ENCODE measurements at regions not wholly inside any gene's neighbourhood (a gene's known extent, or its start where the extent isn't known, plus 50 kb on each side); places are given as distances from the start of the nearest gene placed in this dataset.
"Not testable (repeated sequence)": the region's sequence is repeated elsewhere in the genome, so short reads cannot be mapped to it uniquely, and the experiment has no call there.

DNA sequence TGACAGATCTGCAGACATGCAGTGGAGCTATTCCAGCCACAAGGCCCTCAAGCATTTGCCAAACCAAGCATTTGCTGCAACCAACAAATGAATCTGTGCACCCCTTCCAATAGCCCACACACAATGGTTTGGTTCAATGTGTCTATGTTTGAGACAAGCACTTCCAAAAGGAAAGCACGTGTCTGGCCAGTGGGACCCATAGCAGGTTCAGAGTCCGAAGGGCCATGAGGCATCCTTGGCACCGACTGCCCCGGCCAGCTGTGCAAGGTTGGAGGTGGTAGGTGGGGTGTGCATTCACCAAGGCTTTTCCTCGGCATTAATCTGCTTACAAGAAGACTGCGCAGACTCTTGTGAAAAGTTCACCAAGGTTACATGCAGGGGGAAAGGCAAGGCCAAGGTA is 190.9 kb downstream of the BCL2L11 start:
- DNase-seq (ENCODE audit: low spot score); in situ Hi-C loops (cut with HindIII; ENCODE audit: low sequenced_read_pairs): not testable (repeated sequence)

DNA sequence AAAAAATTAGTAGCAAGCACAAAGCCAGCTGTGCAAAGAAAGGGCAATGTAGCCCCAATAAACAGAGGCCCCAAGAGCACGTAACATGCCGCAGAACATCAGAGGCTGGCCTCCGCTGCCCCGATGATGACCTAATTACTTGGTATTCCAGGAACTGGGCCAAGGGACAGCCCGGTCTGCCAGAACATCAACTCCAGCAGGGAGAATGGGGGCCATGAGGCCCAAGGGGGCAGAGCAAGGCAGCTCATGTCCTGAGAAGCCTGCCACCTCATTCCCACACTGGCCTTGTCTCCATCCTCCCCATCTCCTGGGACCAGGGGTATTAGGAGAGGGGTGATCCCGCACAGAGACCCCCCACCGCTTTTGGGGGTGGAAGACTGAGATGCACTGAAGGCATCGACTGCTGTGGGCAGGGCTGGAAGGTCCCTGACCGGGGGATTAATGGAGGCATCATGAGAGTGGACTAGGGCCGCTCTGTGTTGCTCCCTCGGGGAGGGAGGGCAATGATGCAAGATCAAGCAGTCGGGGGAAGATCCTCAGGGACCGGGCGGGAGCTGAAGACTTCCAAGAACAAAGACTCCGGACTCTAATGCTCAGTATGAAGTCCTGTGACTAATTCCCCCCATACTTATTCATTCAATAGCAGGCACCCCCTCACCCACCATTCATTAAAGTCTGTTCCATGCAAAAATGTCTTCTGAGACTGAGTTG is 192.3 kb downstream of the BCL2L11 start:
- in situ Hi-C loops (cut with HindIII; ENCODE audit: low sequenced_read_pairs) = not testable (repeated sequence)
- DNase-seq (ENCODE audit: low spot score) = peak; percentile 50

GRCh38 chr2:111313711-111314110 is 193.0 kb downstream of the BCL2L11 start:
- DNase-seq (ENCODE audit: low spot score); in situ Hi-C loops (cut with HindIII; ENCODE audit: low sequenced_read_pairs): not testable (repeated sequence)

GRCh38 chr2:111315188-111315917 is 194.6 kb downstream of the BCL2L11 start:
- DNase-seq (ENCODE audit: low spot score); in situ Hi-C loops (cut with HindIII; ENCODE audit: low sequenced_read_pairs): not testable (repeated sequence)

DNA sequence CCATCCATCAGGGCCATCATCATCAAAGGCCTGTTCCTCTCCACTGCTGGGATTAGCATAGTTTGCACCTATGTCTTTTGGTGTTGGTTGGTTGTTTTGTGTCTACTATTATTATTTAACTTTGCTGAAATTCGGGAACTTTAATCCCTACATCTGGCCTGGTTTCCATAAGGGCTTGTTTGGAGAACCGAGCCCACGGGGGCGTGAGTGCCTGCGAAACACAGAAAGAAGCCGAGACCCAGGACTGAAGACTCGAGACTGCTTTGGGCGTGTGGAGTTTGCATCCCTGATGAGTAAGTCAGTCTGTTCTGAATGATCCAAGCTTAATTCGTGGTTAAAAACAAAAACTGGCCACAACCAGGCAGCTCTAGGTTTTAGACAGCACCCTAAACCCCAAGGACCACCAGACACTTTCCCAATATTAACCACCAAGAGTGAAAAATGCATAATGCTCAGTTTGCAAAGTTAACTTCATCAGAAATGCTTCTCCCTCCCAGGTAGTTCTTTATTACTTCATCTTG is 195.6 kb downstream of the BCL2L11 start:
- DNase-seq (ENCODE audit: low spot score); in situ Hi-C loops (cut with HindIII; ENCODE audit: low sequenced_read_pairs): not testable (repeated sequence)

- in situ Hi-C loops (cut with HindIII; ENCODE audit: low sequenced_read_pairs); DNase-seq (ENCODE audit: low spot score): not testable (repeated sequence)
These were observed 196.3 kb downstream of the BCL2L11 start for GRCh38 chr2:111316881-111317549.

- DNase-seq (ENCODE audit: low spot score); in situ Hi-C loops (cut with HindIII; ENCODE audit: low sequenced_read_pairs): not testable (repeated sequence)
These were observed 198.8 kb downstream of the BCL2L11 start for GRCh38 chr2:111319552-111319951.

GRCh38 chr2:111320264-111320663 is 199.6 kb downstream of the BCL2L11 start:
- in situ Hi-C loops (cut with HindIII; ENCODE audit: low sequenced_read_pairs); DNase-seq (ENCODE audit: low spot score): not testable (repeated sequence)

DNA sequence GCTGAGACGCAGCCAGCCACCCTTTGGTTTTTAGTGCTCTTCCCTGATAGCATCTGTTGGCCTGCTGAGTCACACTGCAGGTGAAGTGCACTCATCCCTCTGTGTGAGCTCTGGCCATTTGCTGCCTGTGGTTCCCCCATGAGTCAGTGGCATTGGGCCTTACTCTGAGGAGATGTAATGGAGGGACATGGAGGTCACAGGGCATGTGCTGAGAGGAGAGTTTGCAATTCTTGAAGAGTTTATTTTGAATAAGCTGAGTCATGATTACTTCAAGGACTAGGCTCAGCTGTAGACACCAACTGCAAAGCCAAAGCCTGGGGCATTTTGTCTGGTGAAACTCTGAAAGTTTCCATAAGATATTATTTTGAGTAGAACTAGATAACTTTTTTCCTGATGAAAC is 200.3 kb downstream of the BCL2L11 start:
- in situ Hi-C loops (cut with HindIII; ENCODE audit: low sequenced_read_pairs); DNase-seq (ENCODE audit: low spot score): not testable (repeated sequence)

DNA sequence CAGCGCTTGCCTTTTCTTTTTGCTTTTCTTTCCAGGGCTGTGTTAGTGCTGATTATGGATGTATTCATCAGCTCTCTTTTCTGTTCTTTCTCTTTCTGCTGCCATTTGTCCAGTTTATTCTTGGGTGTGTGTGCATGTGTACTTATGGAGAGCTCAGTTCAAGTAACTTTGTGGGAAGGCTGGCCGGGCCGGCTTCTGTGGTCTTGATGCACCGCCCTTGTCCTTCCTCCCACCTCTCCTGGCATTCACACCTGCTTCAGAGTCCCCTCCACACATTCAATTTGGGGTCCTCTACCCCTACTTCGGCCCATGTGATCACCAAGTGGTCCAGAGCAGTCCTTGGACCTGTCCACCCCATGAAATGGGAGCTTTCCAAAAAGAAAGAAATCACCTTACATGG is 202.7 kb downstream of the BCL2L11 start:
- in situ Hi-C loops (cut with HindIII; ENCODE audit: low sequenced_read_pairs); DNase-seq (ENCODE audit: low spot score): not testable (repeated sequence)

DNA sequence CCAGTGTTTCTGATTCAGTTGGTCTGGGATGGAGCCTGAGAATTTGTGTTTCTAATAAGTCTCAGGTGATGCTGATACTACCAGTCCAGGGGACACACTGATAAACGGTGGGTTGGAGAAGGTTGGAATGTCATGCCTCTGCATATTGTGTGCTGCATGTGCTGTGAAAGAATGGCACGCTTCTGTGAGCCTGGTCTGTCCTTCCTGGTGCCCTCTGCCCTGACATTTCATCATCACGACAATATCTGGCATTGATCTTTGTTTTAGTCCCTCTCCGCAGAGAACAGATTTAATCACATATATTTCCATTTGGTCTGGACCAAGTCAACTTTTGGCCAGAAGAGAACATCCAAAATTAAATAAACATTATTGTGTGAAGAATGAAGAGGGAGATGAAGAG is 207.0 kb downstream of the BCL2L11 start:
- in situ Hi-C loops (cut with HindIII; ENCODE audit: low sequenced_read_pairs); DNase-seq (ENCODE audit: low spot score): not testable (repeated sequence)

DNA sequence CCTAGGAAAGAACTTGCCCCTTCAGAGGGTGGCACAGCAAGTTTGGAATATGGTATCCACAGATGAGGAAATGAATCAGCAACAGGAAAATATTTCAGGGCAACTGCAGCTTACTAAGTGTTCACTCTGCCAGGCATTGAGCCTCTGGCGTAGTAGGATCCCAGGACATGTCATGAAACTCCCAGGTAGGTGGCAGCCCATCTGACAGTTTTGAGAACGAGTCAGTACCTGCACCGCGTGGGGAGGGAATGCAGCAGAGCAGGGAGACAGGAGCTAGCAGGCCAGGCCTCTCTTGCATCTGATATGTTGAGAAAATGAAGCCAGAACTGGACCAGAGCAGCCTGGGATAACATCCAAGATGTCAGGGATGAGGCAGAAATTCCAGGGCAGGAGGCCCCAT is 208.6 kb downstream of the BCL2L11 start:
- DNase-seq (ENCODE audit: low spot score); in situ Hi-C loops (cut with HindIII; ENCODE audit: low sequenced_read_pairs): not testable (repeated sequence)

DNA sequence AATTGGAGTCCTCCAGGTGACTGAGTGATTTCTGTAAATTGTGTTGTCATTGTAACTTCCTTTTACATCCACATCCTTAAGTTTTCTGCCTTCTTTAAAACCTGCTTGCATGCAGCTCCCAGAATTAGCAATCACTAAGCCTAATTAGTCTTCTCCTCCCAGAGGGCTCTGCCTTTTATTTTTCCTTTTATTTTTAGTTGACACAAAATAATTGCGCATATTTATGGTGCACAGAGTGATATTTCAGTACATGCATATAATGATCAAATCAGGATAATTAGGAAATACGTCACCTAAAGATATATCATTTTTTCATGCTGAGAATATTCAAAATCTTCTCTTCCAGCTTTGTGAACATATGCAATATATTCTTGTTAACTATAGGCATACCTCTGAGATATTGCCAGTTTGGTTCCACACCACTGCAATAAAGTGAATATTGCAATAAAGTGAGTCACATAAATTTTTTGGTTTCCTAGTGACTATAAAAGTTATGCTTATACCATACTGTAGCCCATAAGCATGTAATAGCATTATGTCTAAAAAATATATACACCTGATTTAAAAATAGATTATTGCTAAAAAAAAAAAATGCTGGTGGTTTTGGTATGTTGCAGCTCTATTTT is 210.5 kb downstream of the BCL2L11 start:
- in situ Hi-C loops (cut with HindIII; ENCODE audit: low sequenced_read_pairs); DNase-seq (ENCODE audit: low spot score): not testable (repeated sequence)

DNA sequence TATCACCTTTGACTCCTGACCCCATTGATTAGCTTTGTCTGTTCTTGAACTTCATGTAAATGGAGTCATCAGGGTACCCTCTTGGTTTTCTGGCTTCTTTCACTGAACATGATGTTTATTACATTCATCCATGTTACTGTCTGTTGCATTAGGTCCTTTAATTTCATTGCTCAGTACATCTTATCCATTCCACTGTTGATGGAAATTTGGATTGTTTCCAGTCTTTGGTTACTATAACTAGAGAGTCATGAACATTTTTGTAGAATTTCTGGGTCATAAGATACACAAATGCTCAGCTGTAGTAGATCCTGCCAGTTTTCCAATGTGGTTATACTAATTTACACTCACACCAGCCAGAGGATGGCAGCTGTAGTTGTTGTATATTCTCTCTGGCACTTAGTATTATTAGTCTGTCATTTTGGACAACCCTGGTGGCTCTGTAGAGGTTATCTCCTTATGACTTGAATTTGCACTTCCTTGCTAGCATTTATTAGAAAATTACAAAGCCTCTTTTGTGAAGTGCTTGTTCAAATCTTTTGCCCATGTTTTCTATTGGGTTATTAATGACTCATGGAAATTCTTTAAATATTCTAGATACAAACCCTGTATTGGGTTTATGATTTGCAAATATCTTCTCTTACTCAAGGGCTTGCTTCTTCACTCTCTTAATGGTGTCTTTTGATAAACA is 214.7 kb downstream of the BCL2L11 start:
- DNase-seq (ENCODE audit: low spot score); in situ Hi-C loops (cut with HindIII; ENCODE audit: low sequenced_read_pairs): not testable (repeated sequence)

DNA sequence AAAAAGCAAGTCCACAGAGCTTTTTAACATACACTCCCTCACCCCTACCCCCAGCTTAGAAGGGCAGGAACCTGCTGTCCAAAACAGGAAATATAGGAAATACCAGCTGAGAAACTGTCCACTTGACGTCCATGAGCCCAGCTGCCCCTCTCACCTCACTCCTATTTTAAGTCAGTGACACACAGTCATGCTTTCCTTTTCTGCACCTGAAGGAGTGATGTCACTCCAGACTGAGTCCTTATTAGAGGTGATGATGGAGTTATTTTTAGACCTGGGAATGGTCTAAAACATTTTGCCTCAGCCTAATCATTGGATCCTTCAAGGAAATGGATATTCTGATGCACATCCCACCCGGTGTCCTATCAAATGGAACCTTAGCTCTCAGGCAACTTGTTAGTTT is 217.8 kb downstream of the BCL2L11 start:
- in situ Hi-C loops (cut with HindIII; ENCODE audit: low sequenced_read_pairs); DNase-seq (ENCODE audit: low spot score): not testable (repeated sequence)

DNA sequence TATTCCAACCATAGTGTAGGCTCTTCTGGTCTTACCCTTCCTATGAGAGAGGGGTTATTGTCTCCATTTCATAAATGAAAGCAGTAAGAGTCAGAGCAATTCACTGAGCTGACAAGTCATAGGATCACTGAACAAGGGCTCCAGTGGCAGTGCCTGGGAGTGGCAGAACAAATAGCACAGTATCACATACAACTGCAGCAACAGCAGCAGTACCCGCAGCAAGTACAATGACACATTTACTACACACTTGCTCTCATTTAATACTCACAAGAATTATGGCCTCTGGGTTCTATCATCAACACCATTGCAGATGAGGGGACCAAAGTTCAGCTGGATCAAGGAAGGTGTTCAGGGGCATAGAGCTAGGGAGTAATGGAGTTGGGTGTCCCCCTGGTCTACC is 218.8 kb downstream of the BCL2L11 start:
- in situ Hi-C loops (cut with HindIII; ENCODE audit: low sequenced_read_pairs); DNase-seq (ENCODE audit: low spot score): not testable (repeated sequence)

DNA sequence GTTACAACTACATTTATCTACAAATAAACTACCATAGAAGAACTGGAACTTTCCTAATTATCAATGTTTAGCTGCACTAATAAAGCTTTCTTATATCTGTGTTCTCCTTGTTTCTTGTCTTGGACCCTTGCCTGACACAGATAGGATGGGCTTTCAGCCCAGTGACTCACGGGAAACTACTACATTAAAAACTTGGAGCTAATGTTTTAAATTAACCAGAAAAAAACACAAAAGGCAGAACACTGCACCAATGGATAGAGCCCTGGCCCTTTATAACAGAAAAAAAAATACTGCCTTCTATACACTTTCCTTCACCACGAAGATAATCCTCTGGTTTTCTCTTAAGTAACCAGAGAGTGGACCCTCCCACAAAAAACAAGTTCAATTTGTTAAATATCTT is 223.9 kb downstream of the BCL2L11 start:
- in situ Hi-C loops (cut with HindIII; ENCODE audit: low sequenced_read_pairs); DNase-seq (ENCODE audit: low spot score): not testable (repeated sequence)

- in situ Hi-C loops (cut with HindIII; ENCODE audit: low sequenced_read_pairs); DNase-seq (ENCODE audit: low spot score): not testable (repeated sequence)
These were observed 224.7 kb downstream of the BCL2L11 start for GRCh38 chr2:111345439-111345838.

All from G401 (cell line).